H9 (cell line): ENCODE measurements at regions not wholly inside any gene's neighbourhood (a gene's known extent, or its start where the extent isn't known, plus 50 kb on each side); places are given as distances from the start of the nearest gene placed in this dataset.

Experiments used
- DNase-seq: peaks from one replicate; pipeline ENCODE4 v3.0.0-alpha.2; 2017
- H2AFZ ChIP-seq: one replicate; pipeline ENCODE4 v1.6.1; 2013; ENCODE audit warnings: mild to moderate bottlenecking, low read length, control low read depth, moderate library complexity
- H2AK5ac ChIP-seq: 2 replicates; pipeline ENCODE4 v1.6.1; 2013; ENCODE audit warnings: low read length, control low read depth, mixed read lengths; ENCODE audit not compliant: insufficient read length
- H2BK120ac ChIP-seq: one replicate; pipeline ENCODE4 v1.6.1; 2013; ENCODE audit warnings: low read depth, mild to moderate bottlenecking, low read length, control low read depth, inconsistent platforms; ENCODE audit not compliant: poor library complexity, severe bottlenecking
- H2BK12ac ChIP-seq: 2 replicates; pipeline ENCODE4 v1.6.1; 2013; ENCODE audit warnings: low read length, control low read depth, mixed read lengths, low read depth; ENCODE audit not compliant: insufficient read length
- H2BK15ac ChIP-seq: 2 replicates; pipeline ENCODE4 v1.6.1; 2013; ENCODE audit warnings: low read depth, low read length, control low read depth
- H2BK20ac ChIP-seq: one replicate; pipeline ENCODE4 v1.6.1; 2013; ENCODE audit warnings: low read depth, mild to moderate bottlenecking, low read length, control low read depth, inconsistent platforms; ENCODE audit not compliant: poor library complexity, severe bottlenecking
- H2BK5ac ChIP-seq: 2 replicates; pipeline ENCODE4 v1.6.1; 2013; ENCODE audit warnings: low read length, control low read depth, mixed read lengths; ENCODE audit not compliant: insufficient read length
- H3K14ac ChIP-seq: 2 replicates; pipeline ENCODE4 v1.6.1; 2013; ENCODE audit warnings: low read length, control low read depth; ENCODE audit not compliant: insufficient read depth
- H3K18ac ChIP-seq: 2 replicates; pipeline ENCODE4 v1.6.1; 2013; ENCODE audit warnings: low read depth, mild to moderate bottlenecking, mixed read lengths, low read length, control low read depth; ENCODE audit not compliant: insufficient read length
- H3K23ac ChIP-seq: 2 replicates; pipeline ENCODE4 v1.6.1; 2013; ENCODE audit warnings: low read length, control low read depth, mixed read lengths, low read depth; ENCODE audit not compliant: insufficient read length
- H3K23me2 ChIP-seq: 2 replicates; pipeline ENCODE4 v1.6.1; 2013; ENCODE audit warnings: low read depth, mild to moderate bottlenecking, mixed read lengths, low read length, control low read depth; ENCODE audit not compliant: insufficient read length, poor library complexity, severe bottlenecking
- H3K27ac ChIP-seq: 2 replicates; pipeline ENCODE4 v1.5.1; 2013; ENCODE audit warnings: low read length, control low read depth, mixed read lengths, low read depth; ENCODE audit not compliant: insufficient read length
- H3K27me3 ChIP-seq: 2 replicates; pipeline ENCODE4 v1.6.1; 2013; ENCODE audit warnings: low read length, control low read depth, inconsistent platforms; ENCODE audit not compliant: insufficient read depth
- H3K4ac ChIP-seq: 2 replicates; pipeline ENCODE4 v1.6.1; 2013; ENCODE audit warnings: low read depth, mild to moderate bottlenecking, control low read depth, inconsistent platforms, low read length, moderate library complexity
- H3K4me1 ChIP-seq: 2 replicates; pipeline ENCODE4 v1.6.1; 2013; ENCODE audit warnings: low read length, control low read depth, inconsistent platforms; ENCODE audit not compliant: insufficient read depth
- H3K4me2 ChIP-seq: 2 replicates; pipeline ENCODE4 v1.6.1; 2013; ENCODE audit warnings: low read length, control low read depth, mixed read lengths; ENCODE audit not compliant: insufficient read length, insufficient read depth
- H3K56ac ChIP-seq: 2 replicates; pipeline ENCODE4 v1.6.1; 2013; ENCODE audit warnings: low read depth, mild to moderate bottlenecking, mixed read lengths, low read length, control low read depth; ENCODE audit not compliant: insufficient read length
- H3K79me1 ChIP-seq: 2 replicates; pipeline ENCODE4 v1.6.1; 2013; ENCODE audit warnings: low read depth, mild to moderate bottlenecking, moderate library complexity, low read length, control low read depth, inconsistent platforms; ENCODE audit not compliant: insufficient read depth, poor library complexity, severe bottlenecking
- H3K79me2 ChIP-seq: 2 replicates; pipeline ENCODE4 v1.6.1; 2013; ENCODE audit warnings: low read length, control low read depth, inconsistent platforms; ENCODE audit not compliant: insufficient read depth
- H3K9ac ChIP-seq: 2 replicates; pipeline ENCODE4 v1.6.1; 2013; ENCODE audit warnings: low read length, control low read depth, mixed read lengths; ENCODE audit not compliant: insufficient read length; ENCODE audit errors: extremely low read depth
- H3K9me3 ChIP-seq: one replicate; pipeline ENCODE4 v1.6.1; 2013; ENCODE audit warnings: low read depth, low read length, inconsistent platforms; ENCODE audit not compliant: control insufficient read depth
- H3T11ph ChIP-seq: one replicate; pipeline ENCODE4 v1.6.1; 2013; ENCODE audit warnings: mild to moderate bottlenecking, low read length, control low read depth, inconsistent platforms
- H4K20me1 ChIP-seq: one replicate; pipeline ENCODE4 v1.6.1; 2013; ENCODE audit not compliant: control insufficient read depth, insufficient read length, insufficient read depth
- H4K5ac ChIP-seq: 2 replicates; pipeline ENCODE4 v1.6.1; 2013; ENCODE audit warnings: low read depth, mild to moderate bottlenecking, mixed read lengths, low read length, control low read depth; ENCODE audit not compliant: insufficient read length
- H4K8ac ChIP-seq: replicated peaks from 2 replicates; pipeline ENCODE4 v1.6.1; 2013; ENCODE audit warnings: low read length, control low read depth, mixed read lengths, low read depth; ENCODE audit not compliant: insufficient read length
- H4K91ac ChIP-seq: 2 replicates; pipeline ENCODE4 v1.6.1; 2013; ENCODE audit warnings: low read depth, mild to moderate bottlenecking, moderate library complexity, mixed read lengths, low read length, control low read depth; ENCODE audit not compliant: insufficient read length
- H3K27ac Mint-ChIP-seq, 3 experiments: 2 replicates in 2 of 3; 3 replicates in 1 of 3; pipeline ENCODE4 v1.8.0; 2020 to 2021; ENCODE audit warnings: mixed read lengths in 3 of 3, mild to moderate bottlenecking in 1 of 3, moderate library complexity in 1 of 3
- H3K27me3 Mint-ChIP-seq: 2 replicates; pipeline ENCODE4 v1.8.0; 2021; ENCODE audit warnings: low read depth, mild to moderate bottlenecking, moderate library complexity, mixed read lengths
- H3K36me3 Mint-ChIP-seq, 3 experiments: 2 replicates in 2 of 3; 3 replicates in 1 of 3; pipeline ENCODE4 v1.8.0; 2020 to 2021; ENCODE audit warnings: low read depth in 3 of 3, mixed read lengths in 3 of 3; ENCODE audit not compliant: insufficient read depth in 1 of 3
- H3K4me1 Mint-ChIP-seq, 2 experiments: 2 replicates each; pipeline ENCODE4 v1.8.0; 2020; ENCODE audit warnings: mixed read lengths in 2 of 2
- H3K4me3 Mint-ChIP-seq, 2 experiments: 2 replicates in 1 of 2; 3 replicates in 1 of 2; pipeline ENCODE4 v1.8.0; 2020 to 2021; ENCODE audit warnings: mild to moderate bottlenecking in 2 of 2, mixed read lengths in 2 of 2, moderate library complexity in 1 of 2
- H3K9me3 Mint-ChIP-seq, 2 experiments: 2 replicates in 1 of 2; 3 replicates in 1 of 2; pipeline ENCODE4 v1.8.0; 2020; ENCODE audit warnings: mild to moderate bottlenecking in 2 of 2, mixed read lengths in 2 of 2, moderate library complexity in 1 of 2
- WGBS: extraction: QIAGEN DNeasy Blood & Tissue Kit; methylation state at CpG from one replicate; pipeline ENCODE4 v1.1.7; 2013; ENCODE audit warnings: missing lambda C conversion rate, low lambda C conversion rate, mixed read lengths; ENCODE audit not compliant: insufficient read length; ENCODE audit errors: extremely low coverage; 5-methylcytosine and 5-hydroxymethylcytosine counted together
- TF ChIP-seq, protein P1 (sequence below): fragments of 200-600 bp; sonication (generic); conservative IDR thresholded peaks from 3 replicates; pipeline ENCODE4 v1.8.0; 2021; ENCODE audit warnings: antibody characterized with exemption, mild to moderate bottlenecking

DNA sequence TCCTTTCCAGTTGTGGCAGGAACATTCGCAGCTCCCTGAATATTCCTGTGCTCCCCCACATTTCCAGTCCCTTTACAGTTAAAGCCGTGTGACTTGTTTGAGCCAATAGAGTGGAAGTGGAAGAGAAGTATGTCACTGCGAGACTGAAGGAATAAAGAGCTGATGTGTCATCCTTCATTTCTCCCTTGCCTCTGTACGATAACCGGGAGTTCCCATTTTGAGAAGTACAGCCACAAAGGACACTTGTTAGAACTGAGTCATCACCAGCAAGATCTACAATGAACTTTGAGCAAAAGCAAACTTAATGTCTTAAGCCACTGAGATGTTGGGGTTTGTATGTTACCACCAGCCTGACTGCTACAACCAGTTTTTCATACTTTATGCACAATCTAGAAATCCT, 92.3 kb downstream of the SPRY1 start:
- no peak overlapping the region for H3K4me2 ChIP-seq
- H3K9ac ChIP-seq, result no peak overlapping the region
- H3K27ac ChIP-seq, result no peak overlapping the region
- Mint-ChIP-seq H3K4me1 (peaks cover 0 to 2% of the 10 kb centered on the region in 2 experiments; a peak in 2 of 4 replicates), H3K27ac (no peak overlapping the region), H3K4me3 (no peak overlapping the region), H3K36me3 (peaks cover 0 to 3% (median 0%) of the 10 kb centered on the region in 3 experiments; a peak in 1 of 7 replicates), H3K9me3 (no peaks in the 10 kb centered on the region), H3K27me3 (no peaks in the 10 kb centered on the region)
- no peak overlapping the region for H3K23ac ChIP-seq
- no peak overlapping the region for H2BK120ac ChIP-seq
- H2AFZ ChIP-seq, result no peak overlapping the region
- no peaks in the 10 kb centered on the region for H3K4me1 ChIP-seq
- H3K23me2 ChIP-seq, result no peaks in the 10 kb centered on the region
- H2BK20ac ChIP-seq, result no peak overlapping the region
- H3T11ph ChIP-seq, result no peak overlapping the region
- no peak overlapping the region for H2BK15ac ChIP-seq
- no peak overlapping the region for H4K8ac ChIP-seq
- H3K56ac ChIP-seq, result no peak overlapping the region
- H3K14ac ChIP-seq, result no peak overlapping the region
- no peaks in the 10 kb centered on the region for H3K79me2 ChIP-seq
- H4K20me1 ChIP-seq, result no peaks in the 10 kb centered on the region
- no peak overlapping the region for H4K91ac ChIP-seq
- H3K9me3 ChIP-seq, result no peaks in the 10 kb centered on the region
- H2BK5ac ChIP-seq, result no peak overlapping the region
- no peak overlapping the region for H2BK12ac ChIP-seq
- TF ChIP-seq, protein P1, sequence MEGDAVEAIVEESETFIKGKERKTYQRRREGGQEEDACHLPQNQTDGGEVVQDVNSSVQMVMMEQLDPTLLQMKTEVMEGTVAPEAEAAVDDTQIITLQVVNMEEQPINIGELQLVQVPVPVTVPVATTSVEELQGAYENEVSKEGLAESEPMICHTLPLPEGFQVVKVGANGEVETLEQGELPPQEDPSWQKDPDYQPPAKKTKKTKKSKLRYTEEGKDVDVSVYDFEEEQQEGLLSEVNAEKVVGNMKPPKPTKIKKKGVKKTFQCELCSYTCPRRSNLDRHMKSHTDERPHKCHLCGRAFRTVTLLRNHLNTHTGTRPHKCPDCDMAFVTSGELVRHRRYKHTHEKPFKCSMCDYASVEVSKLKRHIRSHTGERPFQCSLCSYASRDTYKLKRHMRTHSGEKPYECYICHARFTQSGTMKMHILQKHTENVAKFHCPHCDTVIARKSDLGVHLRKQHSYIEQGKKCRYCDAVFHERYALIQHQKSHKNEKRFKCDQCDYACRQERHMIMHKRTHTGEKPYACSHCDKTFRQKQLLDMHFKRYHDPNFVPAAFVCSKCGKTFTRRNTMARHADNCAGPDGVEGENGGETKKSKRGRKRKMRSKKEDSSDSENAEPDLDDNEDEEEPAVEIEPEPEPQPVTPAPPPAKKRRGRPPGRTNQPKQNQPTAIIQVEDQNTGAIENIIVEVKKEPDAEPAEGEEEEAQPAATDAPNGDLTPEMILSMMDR, result no peak
- H3K27me3 ChIP-seq, result no peaks in the 10 kb centered on the region
- WGBS, result no CpG with 5 or more reads among the region's 5 CpGs
- H3K4ac ChIP-seq, result no peak overlapping the region
- no peak overlapping the region for H4K5ac ChIP-seq
- no peak overlapping the region for H2AK5ac ChIP-seq
- DNase-seq, result no peak
- H3K79me1 ChIP-seq, result no peaks in the 10 kb centered on the region
- no peak overlapping the region for H3K18ac ChIP-seq
